Liver (tissue), 7 donors: ENCODE measurements at regions not wholly inside any gene's neighbourhood (a gene's known extent, or its start where the extent isn't known, plus 50 kb on each side); places are given as distances from the start of the nearest gene placed in this dataset.

Experiments
- DNase-seq: peaks from one replicate; pipeline ENCODE4 v3.0.0-alpha.2; 2017; ENCODE audit warnings: low spot score
- H3K27ac ChIP-seq, 2 donors: one replicate each; pipeline ENCODE4 v1.7.0; 2013; ENCODE audit warnings: inconsistent platforms in 2 of 2, low read length in 2 of 2, control low read depth in 1 of 2, low read depth in 1 of 2, mild to moderate bottlenecking in 1 of 2
- H3K27me3 ChIP-seq, 4 donors: one replicate each; pipeline versions ENCODE4 v1.6.1 to v1.7.0; 2013; ENCODE audit warnings: low read length in 3 of 4, inconsistent platforms in 1 of 4, mild to moderate bottlenecking in 1 of 4, moderate library complexity in 1 of 4; ENCODE audit not compliant: control insufficient read depth in 4 of 4, insufficient read depth in 4 of 4
- H3K36me3 ChIP-seq, 4 donors: one replicate each; pipeline versions ENCODE4 v1.6.1 to v1.7.0; 2013; ENCODE audit warnings: low read length in 3 of 4, mild to moderate bottlenecking in 3 of 4, low read depth in 1 of 4, moderate library complexity in 1 of 4; ENCODE audit not compliant: control insufficient read depth in 4 of 4, insufficient read depth in 3 of 4
- H3K4me1 ChIP-seq, 4 donors: one replicate each; pipeline versions ENCODE4 v1.6.1 to v1.7.0; 2013; ENCODE audit warnings: low read length in 3 of 4, mild to moderate bottlenecking in 3 of 4, moderate library complexity in 1 of 4; ENCODE audit not compliant: control insufficient read depth in 4 of 4, insufficient read depth in 4 of 4
- H3K4me3 ChIP-seq, 3 donors: one replicate each; pipeline versions ENCODE4 v1.6.1 to v1.7.0; 2013; ENCODE audit warnings: low read length in 3 of 3, control low read depth in 1 of 3, low read depth in 1 of 3, mild to moderate bottlenecking in 1 of 3
- H3K9ac ChIP-seq, 2 donors: one replicate each; pipeline ENCODE4 v1.7.0; 2013; ENCODE audit warnings: low read length in 2 of 2, mild to moderate bottlenecking in 2 of 2, moderate library complexity in 2 of 2, control low read depth in 1 of 2, low read depth in 1 of 2
- H3K9me3 ChIP-seq, 4 donors: one replicate each; pipeline versions ENCODE4 v1.6.1 to v1.7.0; 2013; ENCODE audit warnings: low read length in 3 of 4; ENCODE audit not compliant: control insufficient read depth in 4 of 4
- ATF3 ChIP-seq: IDR thresholded peaks from 2 replicates; pipeline ENCODE4 v1.6.1; 2016; ENCODE audit warnings: antibody characterized with exemption
- HNF4G ChIP-seq: IDR thresholded peaks from 2 replicates; pipeline ENCODE4 v1.6.1; 2016; ENCODE audit warnings: antibody characterized with exemption
- WGBS: extraction: QIAGEN DNeasy Blood & Tissue Kit; methylation state at CpG from one replicate; pipeline ENCODE4 v1.1.7; 2013; 5-methylcytosine and 5-hydroxymethylcytosine counted together
- TF ChIP-seq, protein P1 (sequence below): IDR thresholded peaks from 2 replicates; pipeline ENCODE4 v1.6.1; 2016; ENCODE audit warnings: antibody characterized with exemption
- donor health status: healthy.
- donor health status: healthy.
- donor health status: healthy.
- donor health status: healthy.

GRCh38 chr10:88222881-88223280, 359.5 kb downstream of the PTEN start:
- Histone ChIP-seq H3K4me3 (no peak overlapping the region), H3K9me3 (no peaks in the 10 kb centered on the region), H3K27ac (no peak overlapping the region), H3K9ac (no peak overlapping the region), H3K36me3 (no peaks in the 10 kb centered on the region), H3K4me1 (peaks cover 3 to 39% (median 25%) of the 10 kb centered on the region in 4 donors), H3K27me3 (no peaks in the 10 kb centered on the region)
- no peak for DNase-seq
- WGBS = 90% methylated on average over 1 of the region's 1 CpG
- TF ChIP-seq, protein P1, sequence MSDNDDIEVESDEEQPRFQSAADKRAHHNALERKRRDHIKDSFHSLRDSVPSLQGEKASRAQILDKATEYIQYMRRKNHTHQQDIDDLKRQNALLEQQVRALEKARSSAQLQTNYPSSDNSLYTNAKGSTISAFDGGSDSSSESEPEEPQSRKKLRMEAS = no peak
- TF ChIP-seq HNF4G (no peak), ATF3 (no peak)
